GM23338 (cell line): ENCODE measurements at regions not wholly inside any gene's neighbourhood (a gene's known extent, or its start where the extent isn't known, plus 50 kb on each side); places are given as distances from the start of the nearest gene placed in this dataset.

Source experiments
- ATAC-seq: fragments of 200-7000 bp; cut with Tn5 transposase; 3 replicates; pipeline ENCODE4 v1.9.1; 2020
- DNase-seq: peaks from one replicate; pipeline ENCODE4 v3.0.0-alpha.2; 2015; ENCODE audit warnings: low spot score
- H2AFZ ChIP-seq: fragments of 200-600 bp; sonication (generic); 2 replicates; pipeline ENCODE4 v1.8.0; 2016; ENCODE audit warnings: antibody characterized with exemption, mild to moderate bottlenecking, moderate library complexity
- H3F3A ChIP-seq: fragments of 200-600 bp; sonication (generic); replicated peaks from 2 replicates; pipeline ENCODE4 v1.8.0; 2017; ENCODE audit warnings: antibody characterized with exemption, mixed run types, low read depth
- H3K27ac ChIP-seq: fragments of 200-600 bp; sonication (generic); 2 replicates; pipeline ENCODE4 v1.6.1; 2016; ENCODE audit warnings: low read depth
- H3K27me3 ChIP-seq: fragments of 200-600 bp; sonication (generic); 2 replicates; pipeline ENCODE4 v1.8.0; 2016; ENCODE audit warnings: mild to moderate bottlenecking, mixed run types, moderate library complexity; ENCODE audit not compliant: insufficient read depth
- H3K36me3 ChIP-seq: fragments of 200-600 bp; sonication (generic); 2 replicates; pipeline ENCODE4 v1.8.0; 2016; ENCODE audit warnings: mild to moderate bottlenecking; ENCODE audit not compliant: insufficient read depth
- H3K4me1 ChIP-seq: fragments of 200-600 bp; sonication (generic); 2 replicates; pipeline ENCODE4 v1.8.0; 2016; ENCODE audit warnings: mild to moderate bottlenecking, moderate library complexity; ENCODE audit not compliant: insufficient read depth
- H3K4me2 ChIP-seq: fragments of 200-600 bp; sonication (generic); 2 replicates; pipeline ENCODE4 v1.7.1; 2017; ENCODE audit warnings: mixed run types
- H3K4me3 ChIP-seq: fragments of 200-600 bp; sonication (generic); 2 replicates; pipeline ENCODE4 v1.6.1; 2016; ENCODE audit warnings: mixed run types
- H3K79me2 ChIP-seq: fragments of 200-600 bp; sonication (generic); replicated peaks from 2 replicates; pipeline ENCODE4 v1.8.0; 2017; ENCODE audit warnings: mild to moderate bottlenecking; ENCODE audit not compliant: insufficient read depth
- H3K9me2 ChIP-seq: fragments of 200-600 bp; sonication (generic); 2 replicates; pipeline ENCODE4 v1.8.0; 2017; ENCODE audit not compliant: insufficient read depth
- H4K20me1 ChIP-seq: fragments of 200-600 bp; sonication (generic); replicated peaks from 2 replicates; pipeline ENCODE4 v1.8.0; 2017; ENCODE audit warnings: mild to moderate bottlenecking; ENCODE audit not compliant: insufficient read depth
- H3K27ac Mint-ChIP-seq: 2 replicates; pipeline ENCODE4 v1.8.0; 2020; ENCODE audit warnings: inconsistent platforms, mild to moderate bottlenecking, moderate library complexity, mixed read lengths
- H3K27me3 Mint-ChIP-seq: 3 replicates; pipeline ENCODE4 v1.8.0; 2022; ENCODE audit warnings: low read depth, mild to moderate bottlenecking, moderate library complexity, mixed read lengths, inconsistent platforms; ENCODE audit not compliant: insufficient read depth, poor library complexity
- H3K36me3 Mint-ChIP-seq: 3 replicates; pipeline ENCODE4 v1.8.0; 2021; ENCODE audit warnings: low read depth, mild to moderate bottlenecking, inconsistent platforms, moderate library complexity, mixed read lengths
- H3K4me1 Mint-ChIP-seq: 3 replicates; pipeline ENCODE4 v1.8.0; 2020; ENCODE audit warnings: mild to moderate bottlenecking, inconsistent platforms, mixed read lengths
- H3K4me3 Mint-ChIP-seq: 3 replicates; pipeline ENCODE4 v1.8.0; 2021; ENCODE audit warnings: moderate library complexity, mild to moderate bottlenecking, inconsistent platforms, mixed read lengths
- H3K9me3 Mint-ChIP-seq: 3 replicates; pipeline ENCODE4 v1.8.0; 2020; ENCODE audit warnings: moderate library complexity, mild to moderate bottlenecking, inconsistent platforms, mixed read lengths
- CREB1 ChIP-seq: fragments of 250-450 bp; sonication (Bioruptor Pico); IDR thresholded peaks from 2 replicates; pipeline ENCODE4 v1.5.0; 2020; ENCODE audit warnings: low read depth, mild to moderate bottlenecking, moderate library complexity
- CTCF ChIP-seq, 2 experiments: fragments of 200-600 bp in 1 of 2; sonication (generic) in 1 of 2; conservative IDR thresholded peaks; 2 replicates each; pipeline versions ENCODE4 v1.5.1 to v1.6.1; 2016 to 2017; ENCODE audit warnings: antibody characterized with exemption in 2 of 2, low read depth in 2 of 2, mild to moderate bottlenecking in 2 of 2, moderate library complexity in 1 of 2
- ETS1 ChIP-seq: IDR thresholded peaks from 2 replicates; pipeline ENCODE4 v1.6.1; 2016; ENCODE audit warnings: antibody characterized with exemption
- EZH2 ChIP-seq: fragments of 200-600 bp; sonication (generic); IDR thresholded peaks from one replicate; pipeline ENCODE4 v1.8.0; 2017; ENCODE audit warnings: antibody characterized with exemption, mild to moderate bottlenecking, low read depth; ENCODE audit not compliant: unreplicated experiment
- EZH2phosphoT487 ChIP-seq: fragments of 200-600 bp; sonication (generic); IDR thresholded peaks from one replicate; pipeline ENCODE4 v1.8.1; 2018; ENCODE audit warnings: antibody characterized with exemption; ENCODE audit not compliant: unreplicated experiment
- JUNB ChIP-seq: IDR thresholded peaks from one replicate; pipeline ENCODE4 v1.6.1; 2016; ENCODE audit warnings: antibody characterized with exemption; ENCODE audit not compliant: unreplicated experiment
- NANOG ChIP-seq: IDR thresholded peaks from 2 replicates; pipeline ENCODE4 v1.6.1; 2016; ENCODE audit warnings: antibody characterized with exemption, borderline replicate concordance
- POLR2AphosphoS5 ChIP-seq: IDR thresholded peaks from 2 replicates; pipeline ENCODE4 v1.6.1; 2016; ENCODE audit warnings: antibody characterized with exemption, low read depth
- REST ChIP-seq: IDR thresholded peaks from one replicate; pipeline ENCODE4 v1.6.1; 2018; ENCODE audit warnings: antibody characterized with exemption; ENCODE audit not compliant: unreplicated experiment
- STAT1 ChIP-seq: IDR thresholded peaks from one replicate; pipeline ENCODE4 v1.6.1; 2016; ENCODE audit warnings: antibody characterized with exemption; ENCODE audit not compliant: unreplicated experiment
- ZNF114 ChIP-seq: fragments of 250-450 bp; sonication (Bioruptor Pico); IDR thresholded peaks from 2 replicates; pipeline ENCODE4 v1.5.0; 2020; ENCODE audit warnings: mild to moderate bottlenecking, moderate library complexity
- ZNF331 ChIP-seq: fragments of 250-450 bp; sonication (Bioruptor Pico); IDR thresholded peaks from 2 replicates; pipeline ENCODE4 v1.5.0; 2020; ENCODE audit warnings: low read depth, mild to moderate bottlenecking, moderate library complexity
- ZNF462 ChIP-seq: fragments of 250-450 bp; sonication (Bioruptor Pico); IDR thresholded peaks from 2 replicates; pipeline ENCODE4 v1.5.0; 2020; ENCODE audit warnings: mild to moderate bottlenecking, moderate library complexity

- H3K79me2 ChIP-seq = no peaks in the 10 kb centered on the region
- H3K4me2 ChIP-seq = no peak overlapping the region
- no peaks in the 10 kb centered on the region; the same call in 1 of the 2 replicates for H3K4me1 ChIP-seq
- no peaks in the 10 kb centered on the region for H3K36me3 ChIP-seq
- TF ChIP-seq CTCF (conservative IDR thresholded peaks at IDR 0.05; ENCODE audit: low read depth in 2 of 2) = no peak
- no peak for TF ChIP-seq REST
- no peak for TF ChIP-seq CREB1 (CRISPR knock-in tag)
- TF ChIP-seq EZH2phosphoT487 = no peak
- TF ChIP-seq POLR2AphosphoS5 = no peak
- no peak for TF ChIP-seq ZNF114
- TF ChIP-seq STAT1 = no peak
- TF ChIP-seq NANOG = no peak
- no peak for TF ChIP-seq ETS1
- TF ChIP-seq JUNB = no peak
- no peak for TF ChIP-seq ZNF462 (CRISPR knock-in tag)
- no peak for TF ChIP-seq EZH2
- no peak for TF ChIP-seq ZNF331 (CRISPR knock-in tag)
- Mint-ChIP-seq H3K4me3 (no peak overlapping the region), H3K27me3 (peaks cover 2% of the 10 kb centered on the region), H3K36me3 (no peaks in the 10 kb centered on the region), H3K4me1 (peaks cover 3% of the 10 kb centered on the region; the same call in 1 of the 3 replicates), H3K9me3 (peaks cover 18% of the 10 kb centered on the region; the same call in 2 of the 3 replicates), H3K27ac (no peak overlapping the region)
- H3K9me2 ChIP-seq = no peaks in the 10 kb centered on the region
- DNase-seq (no peak), ATAC-seq (no peak)
- H3F3A ChIP-seq = no peaks in the 10 kb centered on the region
- H4K20me1 ChIP-seq = no peaks in the 10 kb centered on the region
- H3K4me3 ChIP-seq = no peak overlapping the region
- H3K27ac ChIP-seq = no peak overlapping the region
- 0 out of 2 replicates have a peak overlapping the region, but pooled peaks have one; percentile 48 for H2AFZ ChIP-seq
- H3K27me3 ChIP-seq = no peaks in the 10 kb centered on the region
Observed at GRCh38 chr15:46872286-46872980, 844.9 kb upstream of the SEMA6D start.
